Neural cell (in vitro differentiated cells): ENCODE measurements at regions not wholly inside any gene's neighbourhood (a gene's known extent, or its start where the extent isn't known, plus 50 kb on each side); places are given as distances from the start of the nearest gene placed in this dataset.

Source experiments
- H2AFZ ChIP-seq: fragments of 200-600, 300-800 bp; sonication (generic), shearing (Covaris generic); 2 replicates; pipeline ENCODE4 v1.6.0; 2014; ENCODE audit warnings: low read depth, mild to moderate bottlenecking, antibody characterized with exemption, low read length, moderate library complexity
- H3F3A ChIP-seq: fragments of 200-600 bp; shearing (Covaris generic); 2 replicates; pipeline ENCODE4 v1.6.1; 2016; ENCODE audit warnings: mild to moderate bottlenecking, moderate library complexity, mixed read lengths, antibody characterized with exemption, low read length; ENCODE audit not compliant: insufficient read depth, poor library complexity, severe bottlenecking
- H3K27ac ChIP-seq: fragments of 200-600, 300-800 bp; sonication (generic), shearing (Covaris generic); 2 replicates; pipeline ENCODE4 v1.5.1; 2014; ENCODE audit warnings: mild to moderate bottlenecking, low read length, moderate library complexity
- H3K27me3 ChIP-seq: fragments of 300-800, 200-600 bp; sonication (generic), shearing (Covaris generic); 2 replicates; pipeline ENCODE4 v1.6.0; 2014; ENCODE audit warnings: mild to moderate bottlenecking, low read depth, low read length, moderate library complexity; ENCODE audit not compliant: insufficient read depth
- H3K36me3 ChIP-seq: fragments of 300-800, 200-600 bp; sonication (generic), shearing (Covaris generic); 2 replicates; pipeline ENCODE4 v1.5.1; 2014; ENCODE audit warnings: mild to moderate bottlenecking, antibody characterized with exemption, low read length, moderate library complexity; ENCODE audit not compliant: insufficient read depth
- H3K4me2 ChIP-seq: fragments of 300-800, 200-600 bp; sonication (generic), shearing (Covaris generic); 2 replicates; pipeline ENCODE4 v1.6.0; 2014; ENCODE audit warnings: mild to moderate bottlenecking, low read length
- H3K4me3 ChIP-seq: fragments of 300-800, 200-600 bp; sonication (generic), shearing (Covaris generic); 2 replicates; pipeline ENCODE4 v1.5.1; 2014; ENCODE audit warnings: mild to moderate bottlenecking, low read length, moderate library complexity
- H3K79me2 ChIP-seq: fragments of 200-600 bp; shearing (Covaris generic); replicated peaks from 2 replicates; pipeline ENCODE4 v1.6.0; 2014; ENCODE audit warnings: mild to moderate bottlenecking, low read length, moderate library complexity; ENCODE audit not compliant: insufficient read depth
- H3K9ac ChIP-seq: fragments of 300-800, 200-600 bp; sonication (generic), shearing (Covaris generic); 2 replicates; pipeline ENCODE4 v1.6.1; 2016; ENCODE audit warnings: mild to moderate bottlenecking, low read length, mixed read lengths
- H3K9me2 ChIP-seq: fragments of 200-600 bp; shearing (Covaris generic); 2 replicates; pipeline ENCODE4 v1.6.1; 2016; ENCODE audit warnings: mild to moderate bottlenecking, low read length, mixed read lengths; ENCODE audit not compliant: insufficient read depth
- H3K9me3 ChIP-seq: fragments of 200-600, 300-800 bp; sonication (generic), shearing (Covaris generic); 2 replicates; pipeline ENCODE4 v1.6.1; 2016; ENCODE audit warnings: mild to moderate bottlenecking, mixed run types, low read length, moderate library complexity, mixed read lengths
- H4K20me1 ChIP-seq: fragments of 200-600 bp; shearing (Covaris generic); 2 replicates; pipeline ENCODE4 v1.6.1; 2016; ENCODE audit warnings: mild to moderate bottlenecking, mixed run types; ENCODE audit not compliant: insufficient read depth
- EP300 ChIP-seq: fragments of 450-650 bp; conservative IDR thresholded peaks from 2 replicates; pipeline ENCODE4 v1.6.1; 2014; ENCODE audit warnings: antibody characterized with exemption, mild to moderate bottlenecking, moderate library complexity; ENCODE audit not compliant: poor library complexity, severe bottlenecking
- EZH2 ChIP-seq: fragments of 200-600, 300-800 bp; shearing (Covaris generic), sonication (generic); IDR thresholded peaks from 2 replicates; pipeline ENCODE4 v1.6.1; 2014; ENCODE audit warnings: antibody characterized with exemption, low read length, borderline replicate concordance, mild to moderate bottlenecking; ENCODE audit not compliant: insufficient read depth, poor library complexity, severe bottlenecking
- MXI1 ChIP-seq: fragments of 450-650 bp; conservative IDR thresholded peaks from 2 replicates; pipeline ENCODE4 v1.6.1; 2014; ENCODE audit warnings: antibody characterized with exemption, mild to moderate bottlenecking; ENCODE audit not compliant: poor library complexity, severe bottlenecking
- POLR2AphosphoS5 ChIP-seq: IDR thresholded peaks from 2 replicates; pipeline ENCODE4 v1.6.1; 2012
- RAD21 ChIP-seq: fragments of 450-650 bp; conservative IDR thresholded peaks from 2 replicates; pipeline ENCODE4 v1.6.1; 2014; ENCODE audit warnings: antibody characterized with exemption, mild to moderate bottlenecking, moderate library complexity
- TAF1 ChIP-seq: IDR thresholded peaks from 2 replicates; pipeline ENCODE4 v1.6.1; 2012; ENCODE audit warnings: low read depth
- TF ChIP-seq, protein P1 (sequence below): IDR thresholded peaks from 2 replicates; pipeline ENCODE4 v1.6.1; 2012; ENCODE audit warnings: borderline replicate concordance
- TF ChIP-seq, protein P2 (sequence below): fragments of 450-650 bp; IDR thresholded peaks from 2 replicates; pipeline ENCODE4 v1.5.1; 2014; ENCODE audit warnings: antibody characterized with exemption, mild to moderate bottlenecking, moderate library complexity; ENCODE audit not compliant: poor library complexity, severe bottlenecking

DNA sequence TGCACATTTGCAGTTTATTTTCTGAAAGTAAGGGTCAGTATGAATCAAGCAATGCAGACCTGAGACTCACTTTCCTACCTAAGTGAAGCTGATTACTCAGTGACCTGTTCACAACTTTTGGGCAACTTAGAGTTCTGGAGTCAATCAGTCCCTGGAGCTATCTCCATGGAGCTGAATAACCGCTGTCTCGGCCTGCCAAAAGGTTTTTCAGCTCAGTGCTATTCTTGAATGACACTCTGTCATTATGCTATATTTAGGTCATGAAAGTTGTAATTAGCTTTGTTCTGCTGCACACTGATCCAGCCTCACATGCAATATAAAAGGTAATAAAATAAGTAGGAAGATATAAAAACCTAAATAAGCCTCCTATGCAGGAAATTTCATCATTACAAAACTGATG is 356.0 kb downstream of the BMP2 start:
- H3K9me3 ChIP-seq = no peaks in the 10 kb centered on the region
- no peak for TF ChIP-seq MXI1
- TF ChIP-seq EZH2 = no peak
- TF ChIP-seq, protein P1, sequence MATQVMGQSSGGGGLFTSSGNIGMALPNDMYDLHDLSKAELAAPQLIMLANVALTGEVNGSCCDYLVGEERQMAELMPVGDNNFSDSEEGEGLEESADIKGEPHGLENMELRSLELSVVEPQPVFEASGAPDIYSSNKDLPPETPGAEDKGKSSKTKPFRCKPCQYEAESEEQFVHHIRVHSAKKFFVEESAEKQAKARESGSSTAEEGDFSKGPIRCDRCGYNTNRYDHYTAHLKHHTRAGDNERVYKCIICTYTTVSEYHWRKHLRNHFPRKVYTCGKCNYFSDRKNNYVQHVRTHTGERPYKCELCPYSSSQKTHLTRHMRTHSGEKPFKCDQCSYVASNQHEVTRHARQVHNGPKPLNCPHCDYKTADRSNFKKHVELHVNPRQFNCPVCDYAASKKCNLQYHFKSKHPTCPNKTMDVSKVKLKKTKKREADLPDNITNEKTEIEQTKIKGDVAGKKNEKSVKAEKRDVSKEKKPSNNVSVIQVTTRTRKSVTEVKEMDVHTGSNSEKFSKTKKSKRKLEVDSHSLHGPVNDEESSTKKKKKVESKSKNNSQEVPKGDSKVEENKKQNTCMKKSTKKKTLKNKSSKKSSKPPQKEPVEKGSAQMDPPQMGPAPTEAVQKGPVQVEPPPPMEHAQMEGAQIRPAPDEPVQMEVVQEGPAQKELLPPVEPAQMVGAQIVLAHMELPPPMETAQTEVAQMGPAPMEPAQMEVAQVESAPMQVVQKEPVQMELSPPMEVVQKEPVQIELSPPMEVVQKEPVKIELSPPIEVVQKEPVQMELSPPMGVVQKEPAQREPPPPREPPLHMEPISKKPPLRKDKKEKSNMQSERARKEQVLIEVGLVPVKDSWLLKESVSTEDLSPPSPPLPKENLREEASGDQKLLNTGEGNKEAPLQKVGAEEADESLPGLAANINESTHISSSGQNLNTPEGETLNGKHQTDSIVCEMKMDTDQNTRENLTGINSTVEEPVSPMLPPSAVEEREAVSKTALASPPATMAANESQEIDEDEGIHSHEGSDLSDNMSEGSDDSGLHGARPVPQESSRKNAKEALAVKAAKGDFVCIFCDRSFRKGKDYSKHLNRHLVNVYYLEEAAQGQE = no peak
- TF ChIP-seq, protein P2, sequence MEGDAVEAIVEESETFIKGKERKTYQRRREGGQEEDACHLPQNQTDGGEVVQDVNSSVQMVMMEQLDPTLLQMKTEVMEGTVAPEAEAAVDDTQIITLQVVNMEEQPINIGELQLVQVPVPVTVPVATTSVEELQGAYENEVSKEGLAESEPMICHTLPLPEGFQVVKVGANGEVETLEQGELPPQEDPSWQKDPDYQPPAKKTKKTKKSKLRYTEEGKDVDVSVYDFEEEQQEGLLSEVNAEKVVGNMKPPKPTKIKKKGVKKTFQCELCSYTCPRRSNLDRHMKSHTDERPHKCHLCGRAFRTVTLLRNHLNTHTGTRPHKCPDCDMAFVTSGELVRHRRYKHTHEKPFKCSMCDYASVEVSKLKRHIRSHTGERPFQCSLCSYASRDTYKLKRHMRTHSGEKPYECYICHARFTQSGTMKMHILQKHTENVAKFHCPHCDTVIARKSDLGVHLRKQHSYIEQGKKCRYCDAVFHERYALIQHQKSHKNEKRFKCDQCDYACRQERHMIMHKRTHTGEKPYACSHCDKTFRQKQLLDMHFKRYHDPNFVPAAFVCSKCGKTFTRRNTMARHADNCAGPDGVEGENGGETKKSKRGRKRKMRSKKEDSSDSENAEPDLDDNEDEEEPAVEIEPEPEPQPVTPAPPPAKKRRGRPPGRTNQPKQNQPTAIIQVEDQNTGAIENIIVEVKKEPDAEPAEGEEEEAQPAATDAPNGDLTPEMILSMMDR = no peak
- no peak for TF ChIP-seq RAD21
- no peak for TF ChIP-seq POLR2AphosphoS5
- TF ChIP-seq TAF1 = no peak
- no peaks in the 10 kb centered on the region for H3K9me2 ChIP-seq
- H3K9ac ChIP-seq = no peak overlapping the region
- no peaks in the 10 kb centered on the region for H3K27me3 ChIP-seq
- no peaks in the 10 kb centered on the region for H3K36me3 ChIP-seq
- no peaks in the 10 kb centered on the region for H4K20me1 ChIP-seq
- no peaks in the 10 kb centered on the region for H3F3A ChIP-seq
- H3K4me3 ChIP-seq = no peak overlapping the region
- H3K27ac ChIP-seq = no peak overlapping the region
- no peaks in the 10 kb centered on the region for H3K79me2 ChIP-seq
- no peak overlapping the region for H2AFZ ChIP-seq
- no peak overlapping the region for H3K4me2 ChIP-seq

DNA sequence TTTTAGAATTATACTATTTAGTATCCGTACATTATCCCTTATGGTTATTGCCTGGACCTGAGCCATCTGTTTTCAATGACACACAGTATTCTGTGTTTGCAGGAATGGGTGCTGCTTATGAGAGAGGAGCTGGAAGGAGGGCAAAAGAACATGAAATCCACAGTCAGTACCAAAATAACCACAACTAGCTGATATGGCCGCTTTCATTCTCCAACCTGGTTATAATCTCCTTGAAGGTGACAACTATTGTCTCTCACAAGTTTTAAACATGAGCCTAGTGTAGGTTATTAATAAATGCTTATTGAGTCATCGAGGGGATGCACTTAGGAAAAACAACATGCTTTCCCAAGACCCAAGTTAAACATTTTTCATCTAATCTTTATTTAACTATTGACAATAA is 356.6 kb downstream of the BMP2 start:
- Histone ChIP-seq H3K36me3 (no peaks in the 10 kb centered on the region), H3K27me3 (no peaks in the 10 kb centered on the region), H2AFZ (no peak overlapping the region), H3K9me2 (no peaks in the 10 kb centered on the region), H4K20me1 (no peaks in the 10 kb centered on the region), H3K79me2 (no peaks in the 10 kb centered on the region), H3K27ac (no peak overlapping the region), H3K9me3 (no peaks in the 10 kb centered on the region), H3F3A (no peaks in the 10 kb centered on the region), H3K4me2 (no peak overlapping the region), H3K9ac (no peak overlapping the region), H3K4me3 (no peak overlapping the region)
- TF ChIP-seq MXI1 (no peak), EP300 (no peak)
- TF ChIP-seq, protein P2 = no peak
